Liver (tissue), 8 donors: ENCODE measurements at regions not wholly inside any gene's neighbourhood (a gene's known extent, or its start where the extent isn't known, plus 50 kb on each side); places are given as distances from the start of the nearest gene placed in this dataset.

ENCODE experiments used
- DNase-seq: peaks from one replicate; pipeline ENCODE4 v3.0.0-alpha.2; 2017; ENCODE audit warnings: low spot score
- H3K27ac ChIP-seq, 2 donors: one replicate each; pipeline ENCODE4 v1.7.0; 2013; ENCODE audit warnings: inconsistent platforms in 2 of 2, low read length in 2 of 2, control low read depth in 1 of 2, low read depth in 1 of 2, mild to moderate bottlenecking in 1 of 2
- H3K27me3 ChIP-seq, 4 donors: one replicate each; pipeline versions ENCODE4 v1.6.1 to v1.7.0; 2013; ENCODE audit warnings: low read length in 3 of 4, inconsistent platforms in 1 of 4, mild to moderate bottlenecking in 1 of 4, moderate library complexity in 1 of 4; ENCODE audit not compliant: control insufficient read depth in 4 of 4, insufficient read depth in 4 of 4
- H3K36me3 ChIP-seq, 4 donors: one replicate each; pipeline versions ENCODE4 v1.6.1 to v1.7.0; 2013; ENCODE audit warnings: low read length in 3 of 4, mild to moderate bottlenecking in 3 of 4, low read depth in 1 of 4, moderate library complexity in 1 of 4; ENCODE audit not compliant: control insufficient read depth in 4 of 4, insufficient read depth in 3 of 4
- H3K4me1 ChIP-seq, 4 donors: one replicate each; pipeline versions ENCODE4 v1.6.1 to v1.7.0; 2013; ENCODE audit warnings: low read length in 3 of 4, mild to moderate bottlenecking in 3 of 4, moderate library complexity in 1 of 4; ENCODE audit not compliant: control insufficient read depth in 4 of 4, insufficient read depth in 4 of 4
- H3K4me3 ChIP-seq, 3 donors: one replicate each; pipeline versions ENCODE4 v1.6.1 to v1.7.0; 2013; ENCODE audit warnings: low read length in 3 of 3, control low read depth in 1 of 3, low read depth in 1 of 3, mild to moderate bottlenecking in 1 of 3
- H3K9ac ChIP-seq, 2 donors: one replicate each; pipeline ENCODE4 v1.7.0; 2013; ENCODE audit warnings: low read length in 2 of 2, mild to moderate bottlenecking in 2 of 2, moderate library complexity in 2 of 2, control low read depth in 1 of 2, low read depth in 1 of 2
- H3K9me3 ChIP-seq, 4 donors: one replicate each; pipeline versions ENCODE4 v1.6.1 to v1.7.0; 2013; ENCODE audit warnings: low read length in 3 of 4; ENCODE audit not compliant: control insufficient read depth in 4 of 4
- ATF3 ChIP-seq: IDR thresholded peaks from 2 replicates; pipeline ENCODE4 v1.6.1; 2016; ENCODE audit warnings: antibody characterized with exemption
- CTCF ChIP-seq: fragments of 150-350 bp; IDR thresholded peaks from 2 replicates; pipeline ENCODE4 v1.5.1; 2017; ENCODE audit warnings: improper control_type of control experiment, low read depth, low read length; ENCODE audit not compliant: missing input control
- FOXA2 ChIP-seq: IDR thresholded peaks from 2 replicates; pipeline ENCODE4 v1.6.1; 2016; ENCODE audit warnings: antibody characterized with exemption
- GABPA ChIP-seq, 2 donors: IDR thresholded peaks in 1 of 2; conservative IDR thresholded peaks in 1 of 2; 2 replicates each; pipeline ENCODE4 v1.6.1; 2016; ENCODE audit warnings: antibody characterized with exemption in 2 of 2, mild to moderate bottlenecking in 1 of 2, moderate library complexity in 1 of 2
- HNF4A ChIP-seq, 2 donors: conservative IDR thresholded peaks; 2 replicates each; pipeline ENCODE4 v1.6.1; 2016; ENCODE audit warnings: antibody characterized with exemption in 2 of 2, mild to moderate bottlenecking in 2 of 2
- HNF4G ChIP-seq: IDR thresholded peaks from 2 replicates; pipeline ENCODE4 v1.6.1; 2016; ENCODE audit warnings: antibody characterized with exemption
- NR2F2 ChIP-seq: IDR thresholded peaks from 2 replicates; pipeline ENCODE4 v1.6.1; 2016; ENCODE audit warnings: antibody characterized with exemption
- RAD21 ChIP-seq, 2 donors: IDR thresholded peaks; 2 replicates each; pipeline ENCODE4 v1.6.1; 2016; ENCODE audit warnings: antibody characterized with exemption in 2 of 2, mild to moderate bottlenecking in 2 of 2
- REST ChIP-seq: IDR thresholded peaks from 2 replicates; pipeline ENCODE4 v1.6.1; 2016; ENCODE audit warnings: antibody characterized with exemption, mild to moderate bottlenecking
- RXRA ChIP-seq, 2 donors: IDR thresholded peaks; 2 replicates each; pipeline ENCODE4 v1.6.1; 2017 to 2018; ENCODE audit warnings: antibody characterized with exemption in 2 of 2, mild to moderate bottlenecking in 1 of 2
- SP1 ChIP-seq: IDR thresholded peaks from 2 replicates; pipeline ENCODE4 v1.6.1; 2018; ENCODE audit warnings: antibody characterized with exemption, mild to moderate bottlenecking
- TAF1 ChIP-seq: conservative IDR thresholded peaks from 2 replicates; pipeline ENCODE4 v1.6.1; 2016; ENCODE audit warnings: antibody characterized with exemption, mild to moderate bottlenecking
- ZBTB33 ChIP-seq: IDR thresholded peaks from 2 replicates; pipeline ENCODE4 v1.6.1; 2016; ENCODE audit warnings: antibody characterized with exemption
- WGBS: extraction: QIAGEN DNeasy Blood & Tissue Kit; methylation state at CpG from one replicate; pipeline ENCODE4 v1.1.7; 2013; 5-methylcytosine and 5-hydroxymethylcytosine counted together
- donor health status: healthy.
- donor health status: healthy.
- donor health status: healthy.
- donor health status: healthy.
- donor health status: healthy.

- Histone ChIP-seq H3K27ac (no peak overlapping the region), H3K4me1 (peaks cover 3 to 8% (median 7%) of the 10 kb centered on the region in 4 donors), H3K4me3 (no peak overlapping the region), H3K9ac (no peak overlapping the region), H3K9me3 (no peaks in the 10 kb centered on the region), H3K36me3 (no peaks in the 10 kb centered on the region), H3K27me3 (no peaks in the 10 kb centered on the region)
- TF ChIP-seq ATF3 (no peak), CTCF (no peak), REST (no peak), RXRA (IDR thresholded peaks at IDR 0.05) (no peak), NR2F2 (no peak), TAF1 (no peak)
- DNase-seq: no peak
Measured at GRCh38 chr3:64918989-64919388, 231.2 kb upstream of the ADAMTS9 start.

GRCh38 chr3:64917914-64918453 is 230.2 kb upstream of the ADAMTS9 start:
- H3K4me1 ChIP-seq: peaks cover 3 to 8% (median 7%) of the 10 kb centered on the region in 4 donors
- H3K9me3 ChIP-seq: no peaks in the 10 kb centered on the region
- no peaks in the 10 kb centered on the region for H3K36me3 ChIP-seq
- no peak overlapping the region for H3K9ac ChIP-seq
- H3K4me3 ChIP-seq: no peak overlapping the region
- H3K27ac ChIP-seq: no peak overlapping the region
- H3K27me3 ChIP-seq: no peaks in the 10 kb centered on the region
- no peak for DNase-seq
- TF ChIP-seq SP1 (no peak), CTCF (no peak), FOXA2 (no peak), HNF4A (conservative IDR thresholded peaks at IDR 0.05) (no peak), ATF3 (no peak), HNF4G (no peak), ZBTB33 (no peak), RAD21 (IDR thresholded peaks at IDR 0.05) (no peak), GABPA (IDR thresholded peaks at IDR 0.05 in 1 of 2, conservative IDR thresholded peaks at IDR 0.05 in 1 of 2) (no peak)
- 95% methylated on average over 1 of the region's 1 CpG for WGBS
